ENCODE measurements at regions not wholly inside any gene's neighbourhood (a gene's known extent, or its start where the extent isn't known, plus 50 kb on each side); places are given as distances from the start of the nearest gene placed in this dataset.

GRCh38 chr2:238682536-238682935 is 165.3 kb upstream of the TWIST2 start:
- no peaks in the 10 kb centered on the region for H3K4me1 ChIP-seq (ENCODE audit: insufficient read depth, low read length)

DNA sequence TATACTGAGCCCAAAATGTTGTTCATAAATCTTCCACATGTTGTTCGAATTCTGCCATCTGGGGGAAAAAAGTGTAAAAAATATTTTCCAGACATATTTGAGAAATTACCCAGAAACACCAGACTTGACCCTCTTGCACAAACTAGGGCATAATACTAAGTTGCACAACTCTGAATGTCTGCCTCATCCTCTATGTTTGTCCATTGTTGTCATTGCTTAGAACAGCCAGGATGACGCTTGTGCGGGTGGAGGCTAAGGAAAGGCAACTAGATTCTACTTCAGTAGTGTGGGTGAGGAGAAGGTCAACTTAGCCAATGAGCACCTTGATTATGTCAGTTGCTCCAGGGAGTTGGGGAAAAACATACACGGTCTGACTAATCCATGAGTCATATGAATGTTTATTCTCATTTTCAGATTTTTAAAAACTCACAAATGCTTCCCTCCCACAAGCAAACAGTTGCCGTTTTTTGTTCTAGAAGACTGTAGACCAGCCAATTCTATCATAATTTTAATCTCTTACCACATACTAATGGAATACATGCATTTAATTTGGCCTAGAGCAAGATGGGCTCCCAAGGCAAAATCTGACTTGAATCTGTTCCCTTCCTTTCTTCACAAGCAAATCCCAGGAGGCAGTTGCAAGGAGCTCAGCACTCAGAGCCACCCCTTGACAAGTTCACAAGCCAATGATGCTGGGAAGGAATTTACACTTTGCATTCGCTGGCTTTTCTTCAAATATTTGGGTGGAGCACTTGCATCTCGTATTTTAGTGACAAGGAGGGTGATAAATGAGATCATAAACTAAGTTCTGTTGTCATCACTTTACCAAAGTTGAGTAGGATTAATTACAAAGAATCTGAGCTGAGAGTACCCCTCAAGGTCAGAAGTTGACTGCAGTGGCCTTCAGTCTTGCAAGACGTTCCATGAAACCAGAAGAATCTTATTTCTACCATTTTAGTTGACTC is 163.2 kb upstream of the TWIST2 start:
- Histone ChIP-seq H3K9ac (ENCODE audit: low read depth, low read length) (no peak overlapping the region), H3K36me3 (ENCODE audit: insufficient read depth, low read length) (no peaks in the 10 kb centered on the region), H3K4me2 (ENCODE audit: insufficient read depth, low read length) (no peak overlapping the region), H2AFZ (ENCODE audit: low read depth, low read length) (no peak overlapping the region), H3K4me1 (ENCODE audit: insufficient read depth, low read length) (no peaks in the 10 kb centered on the region), H3K4me3 (ENCODE audit: low read depth in 1 of 2, low read length in 2 of 2) (no peak overlapping the region), H3K79me2 (ENCODE audit: insufficient read depth, low read length) (no peaks in the 10 kb centered on the region), H3K27ac (ENCODE audit: low read length) (no peak overlapping the region), H3K9me3 (ENCODE audit: insufficient read depth, low read length, severe bottlenecking) (no peaks in the 10 kb centered on the region), H4K20me1 (ENCODE audit: insufficient read depth, low read length) (no peaks in the 10 kb centered on the region), H3K27me3 (ENCODE audit: insufficient read depth, low read length, poor library complexity) (peaks cover 3% of the 10 kb centered on the region)
- TF ChIP-seq CTCF (IDR thresholded peaks at IDR 0.05; ENCODE audit: borderline replicate concordance, extremely low read depth, low read length, poor library complexity, severe bottlenecking), result no peak
- no peak for TF ChIP-seq EZH2 (IDR thresholded peaks at IDR 0.05; ENCODE audit: borderline replicate concordance, low read depth, low read length, severe bottlenecking)
- DNase-seq (no peak), ATAC-seq (ENCODE audit: insufficient read depth, low read depth) (no peak)

More at GRCh38 chr2:238682536-238682935, 165.3 kb upstream of the TWIST2 start:
- Histone ChIP-seq H3K4me2 (ENCODE audit: insufficient read depth, low read length) (no peak overlapping the region), H3K36me3 (ENCODE audit: insufficient read depth, low read length) (no peaks in the 10 kb centered on the region), H4K20me1 (ENCODE audit: insufficient read depth, low read length) (no peaks in the 10 kb centered on the region), H3K27ac (ENCODE audit: low read length) (no peak overlapping the region), H3K9ac (ENCODE audit: low read depth, low read length) (no peak overlapping the region), H3K79me2 (ENCODE audit: insufficient read depth, low read length) (no peaks in the 10 kb centered on the region), H3K4me3 (ENCODE audit: low read depth in 1 of 2, low read length in 2 of 2) (no peak overlapping the region), H3K9me3 (ENCODE audit: insufficient read depth, low read length, severe bottlenecking) (no peaks in the 10 kb centered on the region), H3K27me3 (ENCODE audit: insufficient read depth, low read length, poor library complexity) (no peaks in the 10 kb centered on the region), H2AFZ (ENCODE audit: low read depth, low read length) (no peak overlapping the region)
- no peak for DNase-seq
- TF ChIP-seq EZH2 (IDR thresholded peaks at IDR 0.05; ENCODE audit: borderline replicate concordance, low read depth, low read length, severe bottlenecking) (no peak), CTCF (IDR thresholded peaks at IDR 0.05; ENCODE audit: borderline replicate concordance, extremely low read depth, low read length, poor library complexity, severe bottlenecking) (no peak)
- no peak for ATAC-seq (ENCODE audit: insufficient read depth, low read depth)

DNA sequence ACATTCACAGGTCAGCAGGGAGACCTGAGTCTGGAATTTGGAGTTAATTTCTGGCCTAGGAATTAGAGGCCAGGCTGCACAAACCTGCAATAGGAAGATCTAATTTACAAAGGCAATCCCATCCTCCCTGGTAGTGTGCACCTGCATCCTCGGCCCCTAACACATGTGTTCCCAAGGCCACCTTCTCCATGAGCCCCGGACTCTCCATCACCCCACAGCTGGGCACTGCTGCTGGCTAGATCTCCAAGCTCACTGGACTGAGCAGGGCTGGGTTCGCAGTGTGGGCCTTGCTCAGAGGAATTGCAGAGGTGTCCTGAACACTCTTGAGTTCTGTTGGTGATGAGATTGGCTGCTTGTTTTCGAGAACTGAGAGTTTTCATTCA is 162.6 kb upstream of the TWIST2 start:
- no peak overlapping the region for H3K4me3 ChIP-seq (ENCODE audit: low read depth in 1 of 2, low read length in 2 of 2)
- DNase-seq, result no peak
- no peak overlapping the region for H2AFZ ChIP-seq (ENCODE audit: low read depth, low read length)
- no peak overlapping the region for H3K9ac ChIP-seq (ENCODE audit: low read depth, low read length)
- H3K4me1 ChIP-seq (ENCODE audit: insufficient read depth, low read length), result no peaks in the 10 kb centered on the region
- H3K79me2 ChIP-seq (ENCODE audit: insufficient read depth, low read length), result no peaks in the 10 kb centered on the region
- H3K9me3 ChIP-seq (ENCODE audit: insufficient read depth, low read length, severe bottlenecking), result no peaks in the 10 kb centered on the region
- no peak for TF ChIP-seq CTCF (IDR thresholded peaks at IDR 0.05; ENCODE audit: borderline replicate concordance, extremely low read depth, low read length, poor library complexity, severe bottlenecking)
- TF ChIP-seq EZH2 (IDR thresholded peaks at IDR 0.05; ENCODE audit: borderline replicate concordance, low read depth, low read length, severe bottlenecking), result no peak
- H3K27me3 ChIP-seq (ENCODE audit: insufficient read depth, low read length, poor library complexity), result peaks cover 3% of the 10 kb centered on the region
- no peak overlapping the region for H3K27ac ChIP-seq (ENCODE audit: low read length)
- H4K20me1 ChIP-seq (ENCODE audit: insufficient read depth, low read length), result no peaks in the 10 kb centered on the region
- H3K36me3 ChIP-seq (ENCODE audit: insufficient read depth, low read length), result no peaks in the 10 kb centered on the region
- H3K4me2 ChIP-seq (ENCODE audit: insufficient read depth, low read length), result no peak overlapping the region
- ATAC-seq (ENCODE audit: insufficient read depth, low read depth), result no peak

Data from DND-41 (cell line).